Keratinocyte (primary cell): ENCODE measurements at regions not wholly inside any gene's neighbourhood (a gene's known extent, or its start where the extent isn't known, plus 50 kb on each side); places are given as distances from the start of the nearest gene placed in this dataset.

Experiments
- CTCF ChIP-seq, 3 experiments: IDR thresholded peaks in 1 of 3; conservative IDR thresholded peaks in 1 of 3; optimal IDR thresholded peaks in 1 of 3; 2 replicates in 2 of 3; 3 replicates in 1 of 3; pipeline versions ENCODE3 to v1.5.1; 2011; ENCODE audit warnings: low read length in 3 of 3, mild to moderate bottlenecking in 3 of 3, moderate library complexity in 2 of 3, control low read depth in 1 of 3, inconsistent platforms in 1 of 3; ENCODE audit not compliant: insufficient read depth in 2 of 3; ENCODE audit errors: extremely low read depth in 1 of 3
- EZH2 ChIP-seq: IDR thresholded peaks from one replicate; pipeline ENCODE4 v1.6.1; 2012; ENCODE audit warnings: inconsistent platforms, mild to moderate bottlenecking, low read length, moderate library complexity

- TF ChIP-seq CTCF (optimal IDR thresholded peaks at IDR 0.05 in 1 of 3, IDR thresholded peaks at IDR 0.05 in 1 of 3, conservative IDR thresholded peaks at IDR 0.05 in 1 of 3; ENCODE audit: extremely low read depth in 1 of 3, insufficient read depth in 2 of 3, low read length in 3 of 3) (no peak), EZH2 (no peak)
Measured at GRCh38 chr18:41320100-41320499, 634.9 kb upstream of the PIK3C3 start.
